A549 (cell line): ENCODE measurements at regions not wholly inside any gene's neighbourhood (a gene's known extent, or its start where the extent isn't known, plus 50 kb on each side); places are given as distances from the start of the nearest gene placed in this dataset.

Experiments used
- ATAC-seq, 2 experiments: fragments of 200-7000 bp in 1 of 2; fragments of >200 bp in 1 of 2; cut with Nextera tagmentation in 1 of 2; cut with Tn5 transposase in 1 of 2; 3 replicates each; pipeline versions ENCODE4 v1.8.0 to v1.9.1; 2018 to 2020; ENCODE audit warnings: mild to moderate bottlenecking in 1 of 2, moderate library complexity in 1 of 2
- CTCF ChIA-PET: fragments of 300-600 bp; sonication (Branson Sonifier 250); formaldehyde crosslinking; extraction: SDS; loops from one replicate; lab custom pipeline; 2021; ENCODE audit warnings: antibody characterized with exemption, inconsistent platforms; lab: Yijun Ruan, JAX
- POLR2A ChIA-PET: fragments of 350-600 bp; formaldehyde crosslinking; extraction: SDS; loops from one replicate; lab custom pipeline; 2021; ENCODE audit warnings: antibody characterized with exemption, inconsistent platforms; lab: Yijun Ruan, JAX
- DNase-seq, 2 experiments: peaks; one replicate each; pipeline versions ENCODE4 v3.0.0 to v3.0.0-alpha.2; 2011 to 2016; ENCODE audit warnings: low read depth in 1 of 2, low spot score in 1 of 2
- FAIRE-seq: peaks from 2 replicates; lab custom pipeline; 2011; peaks lifted over from hg19 to GRCh38; lab: Jason Lieb, UNC
- H3K27ac ChIP-seq, 2 experiments: fragments of >200 bp; sonication (Bioruptor Twin); formaldehyde crosslinking; 3 replicates each; pipeline ENCODE4 v1.5.1; 2016 to 2017
- H3K4me1 ChIP-seq: fragments of >200 bp; sonication (Bioruptor Twin); formaldehyde crosslinking; 3 replicates; pipeline ENCODE4 v1.6.1; 2016
- H3K4me2 ChIP-seq: fragments of >200 bp; sonication (Bioruptor Twin); formaldehyde crosslinking; 3 replicates; pipeline ENCODE4 v1.6.1; 2016
- H3K4me3 ChIP-seq: fragments of >200 bp; sonication (Bioruptor Twin); formaldehyde crosslinking; 3 replicates; pipeline ENCODE4 v1.5.1; 2016
- H3K9me3 ChIP-seq: fragments of >200 bp; sonication (Bioruptor Twin); formaldehyde crosslinking; 3 replicates; pipeline ENCODE4 v1.6.1; 2016
- BHLHE40 ChIP-seq: IDR thresholded peaks from 2 replicates; pipeline ENCODE4 v1.6.1; 2012; ENCODE audit warnings: low read depth, low read length, inconsistent platforms
- CBX8 ChIP-seq: fragments of 200-600 bp; sonication (generic); IDR thresholded peaks from 2 replicates; pipeline ENCODE4 v1.6.1; 2016
- CEBPB ChIP-seq, 2 experiments: fragments of >200 bp in 1 of 2; sonication (Bioruptor Twin) in 1 of 2; formaldehyde crosslinking in 1 of 2; IDR thresholded peaks; 2 replicates each; pipeline ENCODE4 v1.6.1; 2012 to 2016
- CHD4 ChIP-seq: fragments of 200-600 bp; sonication (generic); IDR thresholded peaks from 2 replicates; pipeline ENCODE4 v1.6.1; 2016; ENCODE audit warnings: antibody characterized with exemption, mild to moderate bottlenecking, borderline replicate concordance
- EHF ChIP-seq: fragments of 250-450 bp; sonication (Bioruptor Pico); IDR thresholded peaks from 2 replicates; pipeline ENCODE4 v1.5.0; 2020; ENCODE audit warnings: mild to moderate bottlenecking
- EHMT2 ChIP-seq: fragments of 200-600 bp; sonication (generic); IDR thresholded peaks from 2 replicates; pipeline ENCODE4 v1.6.1; 2016; ENCODE audit warnings: antibody characterized with exemption, low read depth, mild to moderate bottlenecking, moderate library complexity
- ELK1 ChIP-seq: fragments of 150-350 bp; IDR thresholded peaks from 2 replicates; pipeline ENCODE4 v1.6.1; 2014; ENCODE audit warnings: low read depth, mild to moderate bottlenecking, low read length
- FOXS1 ChIP-seq: fragments of 250-450 bp; sonication (Bioruptor Pico); IDR thresholded peaks from 2 replicates; pipeline ENCODE4 v1.5.0; 2020; ENCODE audit warnings: mild to moderate bottlenecking, moderate library complexity
- GATA3 ChIP-seq: IDR thresholded peaks from 2 replicates; pipeline ENCODE4 v1.6.1; 2012; ENCODE audit warnings: borderline replicate concordance
- HDAC2 ChIP-seq: fragments of 200-600 bp; sonication (generic); IDR thresholded peaks from 2 replicates; pipeline ENCODE4 v1.6.1; 2016
- HEYL ChIP-seq: fragments of 250-450 bp; sonication (Bioruptor Pico); IDR thresholded peaks from 2 replicates; pipeline ENCODE4 v1.8.0; 2021; ENCODE audit warnings: mild to moderate bottlenecking, moderate library complexity
- JUN ChIP-seq, 2 experiments: fragments of >200 bp; sonication (Bioruptor Twin); formaldehyde crosslinking; IDR thresholded peaks; 2 replicates in 1 of 2; 3 replicates in 1 of 2; pipeline ENCODE4 v1.6.1; 2016 to 2017
- JUNB ChIP-seq: fragments of >200 bp; sonication (Bioruptor Twin); formaldehyde crosslinking; IDR thresholded peaks from 2 replicates; pipeline ENCODE4 v1.6.1; 2016
- KDM5A ChIP-seq: fragments of 200-600 bp; sonication (generic); IDR thresholded peaks from 2 replicates; pipeline ENCODE4 v1.6.1; 2016; ENCODE audit warnings: antibody characterized with exemption, mild to moderate bottlenecking
- NFE2L2 ChIP-seq: fragments of 150-350 bp; conservative IDR thresholded peaks from 2 replicates; pipeline ENCODE4 v1.6.1; 2014; ENCODE audit warnings: low read length
- NPAS2 ChIP-seq: fragments of 250-450 bp; sonication (Bioruptor Pico); IDR thresholded peaks from 2 replicates; pipeline ENCODE4 v1.8.0; 2022; ENCODE audit warnings: mild to moderate bottlenecking, moderate library complexity, borderline replicate concordance
- NR3C1 ChIP-seq: fragments of >200 bp; sonication (Bioruptor Twin); formaldehyde crosslinking; IDR thresholded peaks from 3 replicates; pipeline ENCODE4 v1.6.1; 2017
- POLR2A ChIP-seq: IDR thresholded peaks from 2 replicates; pipeline ENCODE4 v1.6.1; 2012; ENCODE audit warnings: mild to moderate bottlenecking, low read length
- POLR2AphosphoS2 ChIP-seq: conservative IDR thresholded peaks from 2 replicates; pipeline ENCODE4 v1.6.1; 2012; ENCODE audit warnings: low read length, improper control_type of control experiment, inconsistent platforms
- RFX5 ChIP-seq: fragments of 450-650 bp; IDR thresholded peaks from 2 replicates; pipeline ENCODE4 v1.7.1; 2014; ENCODE audit warnings: antibody characterized with exemption, mild to moderate bottlenecking, moderate library complexity
- SREBF2 ChIP-seq: fragments of 450-650 bp; IDR thresholded peaks from 2 replicates; pipeline ENCODE4 v1.6.1; 2014; ENCODE audit warnings: mild to moderate bottlenecking, moderate library complexity
- TP53 ChIP-seq: fragments of 250-450 bp; sonication (Bioruptor Pico); IDR thresholded peaks from 2 replicates; pipeline ENCODE4 v1.5.0; 2021; ENCODE audit warnings: mild to moderate bottlenecking, moderate library complexity
- ZSCAN20 ChIP-seq: fragments of 250-450 bp; sonication (Bioruptor Pico); IDR thresholded peaks from 2 replicates; pipeline ENCODE4 v1.8.0; 2022; ENCODE audit warnings: mild to moderate bottlenecking, moderate library complexity
- WGBS: methylation state at CpG from one replicate; pipeline ENCODE4 v1.1.6; 2017; ENCODE audit errors: missing lambda C conversion rate; 5-methylcytosine and 5-hydroxymethylcytosine counted together
- TF ChIP-seq, protein P1 (sequence below): IDR thresholded peaks from 2 replicates; pipeline ENCODE4 v1.6.1; 2012
- TF ChIP-seq, protein P2 (sequence below): IDR thresholded peaks from 2 replicates; pipeline ENCODE4 v1.6.1; 2012
- TF ChIP-seq, protein P3 (sequence below): fragments of >200 bp; sonication (Bioruptor Twin); formaldehyde crosslinking; IDR thresholded peaks from 3 replicates; pipeline ENCODE4 v1.6.1; 2016
- TF ChIP-seq, protein P4 (sequence below): fragments of >200 bp; sonication (Bioruptor Twin); formaldehyde crosslinking; IDR thresholded peaks from 2 replicates; pipeline ENCODE4 v1.6.1; 2016
- TF ChIP-seq, protein P5 (sequence below): fragments of 450-650 bp; IDR thresholded peaks from 2 replicates; pipeline ENCODE4 v1.6.1; 2014; ENCODE audit warnings: antibody characterized with exemption
- TF ChIP-seq, protein P6 (sequence below): fragments of 250-450 bp; sonication (Bioruptor Pico); IDR thresholded peaks from 2 replicates; pipeline ENCODE4 v1.5.0; 2021; ENCODE audit warnings: mild to moderate bottlenecking, moderate library complexity, borderline replicate concordance

DNA sequence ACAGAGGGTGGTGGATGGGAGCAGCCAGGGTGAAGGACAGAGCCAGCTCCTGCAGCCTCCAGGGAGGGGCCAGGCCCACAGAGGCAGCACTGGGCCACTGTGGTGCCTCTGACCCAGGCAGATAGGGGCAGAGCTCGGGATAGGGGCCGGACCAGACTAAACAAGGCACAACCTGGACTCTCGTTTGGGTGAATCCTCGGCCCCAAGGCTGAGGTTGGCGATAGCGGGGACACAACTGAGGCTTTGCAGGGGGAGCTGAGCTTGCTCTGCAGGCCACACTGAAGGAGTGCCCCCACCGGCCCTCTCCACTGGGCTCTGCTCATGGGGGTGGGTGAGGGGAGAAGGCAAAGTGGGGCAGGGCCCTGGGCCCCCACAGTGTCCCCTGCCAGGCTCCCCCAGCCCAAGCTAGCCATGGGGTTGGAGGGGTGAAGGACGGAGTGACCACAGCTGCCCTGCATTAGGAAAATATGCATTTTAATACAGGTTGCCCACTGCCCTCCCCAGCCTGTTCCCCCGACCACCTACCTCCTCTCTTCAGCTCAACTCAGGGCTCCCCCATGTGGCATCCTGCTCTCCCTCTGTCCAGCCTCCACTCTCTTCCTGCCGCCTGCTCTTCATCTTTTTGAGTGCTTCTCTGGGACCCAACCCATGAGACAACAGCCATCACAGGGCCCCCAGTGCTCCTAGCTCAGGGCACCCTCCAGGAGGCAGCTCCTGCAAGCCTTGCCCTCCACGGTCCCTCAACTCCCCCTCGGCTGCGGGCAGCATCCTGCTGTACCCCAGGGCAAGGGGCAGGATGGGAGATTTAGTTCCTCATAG, 152.8 kb downstream of the INHBB start:
- DNase-seq (no peak), FAIRE-seq (no peak), ATAC-seq (no peak)
- H3K9me3 ChIP-seq, result no peaks in the 10 kb centered on the region
- H3K4me1 ChIP-seq, result peaks cover 5% of the 10 kb centered on the region; the same call in 1 of the 3 replicates
- H3K4me3 ChIP-seq, result no peak overlapping the region
- H3K27ac ChIP-seq, result no peak overlapping the region
- WGBS, result 52% methylated on average over 12 of the region's 13 CpGs
- H3K4me2 ChIP-seq, result no peak overlapping the region
- POLR2A ChIA-PET, result no interaction called here
- CTCF ChIA-PET, result interaction anchor here (0.7 to 1.7 kb wide), 4 partner anchors 10 to 154 kb away, joined by 3 to 7 read pairs (median 3); no protein-coding TSS in a partner anchor
- no peak for TF ChIP-seq EHMT2
- TF ChIP-seq, protein P1, sequence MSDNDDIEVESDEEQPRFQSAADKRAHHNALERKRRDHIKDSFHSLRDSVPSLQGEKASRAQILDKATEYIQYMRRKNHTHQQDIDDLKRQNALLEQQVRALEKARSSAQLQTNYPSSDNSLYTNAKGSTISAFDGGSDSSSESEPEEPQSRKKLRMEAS, result no peak
- TF ChIP-seq KDM5A, result no peak

DNA sequence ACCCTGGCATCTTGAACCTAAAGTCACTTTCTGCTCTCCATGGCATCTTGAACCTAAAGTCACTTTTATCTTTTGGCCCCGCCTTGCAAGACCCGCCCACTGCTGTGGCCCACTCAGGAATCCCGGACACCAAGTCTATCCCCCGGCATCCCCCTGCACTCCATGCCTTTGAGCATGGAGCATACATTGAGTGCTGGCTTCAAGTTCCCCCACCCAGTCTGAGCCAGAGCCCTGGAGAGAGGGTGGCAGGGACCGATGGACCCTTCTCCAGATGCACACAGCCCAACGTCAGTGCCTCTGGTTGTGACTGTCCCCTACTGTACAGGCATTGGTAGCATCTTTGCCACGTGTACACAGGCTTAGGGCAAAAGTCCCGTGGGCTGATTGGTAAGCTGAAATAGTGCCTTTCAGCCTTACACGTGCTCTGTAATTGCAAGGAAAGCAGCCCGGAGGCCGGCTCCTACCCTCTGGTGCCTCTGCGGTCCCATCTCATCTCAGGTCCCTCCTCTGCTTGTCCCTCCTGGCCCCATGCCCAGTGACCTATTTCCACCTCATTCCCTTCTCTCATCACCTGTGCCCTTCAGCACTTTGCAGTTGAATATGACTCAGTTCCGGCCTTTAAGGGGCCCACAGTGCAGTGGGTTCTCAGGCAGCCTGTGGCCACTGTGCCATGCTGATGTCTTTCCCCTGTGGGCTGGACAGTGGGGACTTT, 154.0 kb downstream of the INHBB start:
- Histone ChIP-seq H3K4me2 (no peak overlapping the region), H3K9me3 (no peaks in the 10 kb centered on the region), H3K4me3 (no peak overlapping the region), H3K4me1 (no peaks in the 10 kb centered on the region), H3K27ac (no peak overlapping the region)
- FAIRE-seq, result no peak
- WGBS, result 60% methylated on average over 13 of the region's 13 CpGs
- POLR2A ChIA-PET, result no interaction called here
- CTCF ChIA-PET, result no interaction called here
- TF ChIP-seq, protein P2, sequence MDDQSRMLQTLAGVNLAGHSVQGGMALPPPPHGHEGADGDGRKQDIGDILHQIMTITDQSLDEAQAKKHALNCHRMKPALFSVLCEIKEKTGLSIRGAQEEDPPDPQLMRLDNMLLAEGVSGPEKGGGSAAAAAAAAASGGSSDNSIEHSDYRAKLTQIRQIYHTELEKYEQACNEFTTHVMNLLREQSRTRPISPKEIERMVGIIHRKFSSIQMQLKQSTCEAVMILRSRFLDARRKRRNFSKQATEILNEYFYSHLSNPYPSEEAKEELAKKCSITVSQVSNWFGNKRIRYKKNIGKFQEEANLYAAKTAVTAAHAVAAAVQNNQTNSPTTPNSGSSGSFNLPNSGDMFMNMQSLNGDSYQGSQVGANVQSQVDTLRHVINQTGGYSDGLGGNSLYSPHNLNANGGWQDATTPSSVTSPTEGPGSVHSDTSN, result no peak
- TF ChIP-seq, protein P3, sequence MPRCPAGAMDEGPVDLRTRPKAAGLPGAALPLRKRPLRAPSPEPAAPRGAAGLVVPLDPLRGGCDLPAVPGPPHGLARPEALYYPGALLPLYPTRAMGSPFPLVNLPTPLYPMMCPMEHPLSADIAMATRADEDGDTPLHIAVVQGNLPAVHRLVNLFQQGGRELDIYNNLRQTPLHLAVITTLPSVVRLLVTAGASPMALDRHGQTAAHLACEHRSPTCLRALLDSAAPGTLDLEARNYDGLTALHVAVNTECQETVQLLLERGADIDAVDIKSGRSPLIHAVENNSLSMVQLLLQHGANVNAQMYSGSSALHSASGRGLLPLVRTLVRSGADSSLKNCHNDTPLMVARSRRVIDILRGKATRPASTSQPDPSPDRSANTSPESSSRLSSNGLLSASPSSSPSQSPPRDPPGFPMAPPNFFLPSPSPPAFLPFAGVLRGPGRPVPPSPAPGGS, result no peak
- TF ChIP-seq CEBPB (IDR thresholded peaks at IDR 0.05) (no peak), TP53 (CRISPR knock-in tag) (no peak), POLR2A (no peak), HEYL (CRISPR knock-in tag) (no peak), ZSCAN20 (CRISPR knock-in tag) (no peak), BHLHE40 (no peak), EHMT2 (no peak), FOXS1 (CRISPR knock-in tag) (no peak)
- TF ChIP-seq, protein P4, sequence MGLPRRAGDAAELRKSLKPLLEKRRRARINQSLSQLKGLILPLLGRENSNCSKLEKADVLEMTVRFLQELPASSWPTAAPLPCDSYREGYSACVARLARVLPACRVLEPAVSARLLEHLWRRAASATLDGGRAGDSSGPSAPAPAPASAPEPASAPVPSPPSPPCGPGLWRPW, result no peak
- TF ChIP-seq, protein P5, sequence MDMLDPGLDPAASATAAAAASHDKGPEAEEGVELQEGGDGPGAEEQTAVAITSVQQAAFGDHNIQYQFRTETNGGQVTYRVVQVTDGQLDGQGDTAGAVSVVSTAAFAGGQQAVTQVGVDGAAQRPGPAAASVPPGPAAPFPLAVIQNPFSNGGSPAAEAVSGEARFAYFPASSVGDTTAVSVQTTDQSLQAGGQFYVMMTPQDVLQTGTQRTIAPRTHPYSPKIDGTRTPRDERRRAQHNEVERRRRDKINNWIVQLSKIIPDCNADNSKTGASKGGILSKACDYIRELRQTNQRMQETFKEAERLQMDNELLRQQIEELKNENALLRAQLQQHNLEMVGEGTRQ, result no peak
- no peak for DNase-seq
- ATAC-seq, result no peak

GRCh38 chr2:120501591-120501990, 155.7 kb downstream of the INHBB start:
- ChIA-PET CTCF (interaction anchor here (1.5 kb wide), 1 partner anchor 19 kb away, joined by 3 read pairs; no protein-coding TSS in a partner anchor), POLR2A (no interaction called here)
- Histone ChIP-seq H3K4me2 (no peak overlapping the region), H3K4me3 (no peak overlapping the region), H3K9me3 (no peaks in the 10 kb centered on the region), H3K4me1 (no peaks in the 10 kb centered on the region), H3K27ac (no peak overlapping the region)
- no peak for DNase-seq
- 77% methylated on average over 8 of the region's 8 CpGs for WGBS
- ATAC-seq, result no peak
- FAIRE-seq, result no peak
- TF ChIP-seq HDAC2, result no peak
- no peak for TF ChIP-seq ELK1
- TF ChIP-seq KDM5A, result no peak
- no peak for TF ChIP-seq JUNB
- no peak for TF ChIP-seq NPAS2 (CRISPR knock-in tag)
- TF ChIP-seq NFE2L2, result no peak
- TF ChIP-seq, protein P6, sequence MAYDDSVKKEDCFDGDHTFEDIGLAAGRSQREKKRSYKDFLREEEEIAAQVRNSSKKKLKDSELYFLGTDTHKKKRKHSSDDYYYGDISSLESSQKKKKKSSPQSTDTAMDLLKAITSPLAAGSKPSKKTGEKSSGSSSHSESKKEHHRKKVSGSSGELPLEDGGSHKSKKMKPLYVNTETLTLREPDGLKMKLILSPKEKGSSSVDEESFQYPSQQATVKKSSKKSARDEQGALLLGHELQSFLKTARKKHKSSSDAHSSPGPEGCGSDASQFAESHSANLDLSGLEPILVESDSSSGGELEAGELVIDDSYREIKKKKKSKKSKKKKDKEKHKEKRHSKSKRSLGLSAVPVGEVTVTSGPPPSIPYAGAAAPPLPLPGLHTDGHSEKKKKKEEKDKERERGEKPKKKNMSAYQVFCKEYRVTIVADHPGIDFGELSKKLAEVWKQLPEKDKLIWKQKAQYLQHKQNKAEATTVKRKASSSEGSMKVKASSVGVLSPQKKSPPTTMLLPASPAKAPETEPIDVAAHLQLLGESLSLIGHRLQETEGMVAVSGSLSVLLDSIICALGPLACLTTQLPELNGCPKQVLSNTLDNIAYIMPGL, result no peak
- no peak for TF ChIP-seq RFX5
- TF ChIP-seq EHF (CRISPR knock-in tag), result no peak
- no peak for TF ChIP-seq GATA3
- TF ChIP-seq POLR2A, result no peak
- no peak for TF ChIP-seq JUN (IDR thresholded peaks at IDR 0.05)
- TF ChIP-seq NR3C1, result no peak
- TF ChIP-seq CHD4, result no peak
- TF ChIP-seq SREBF2, result no peak
- TF ChIP-seq CBX8, result no peak
- no peak for TF ChIP-seq POLR2AphosphoS2
- TF ChIP-seq EHMT2, result no peak
